Smooth muscle cell of the brain vasculature (primary cell): ENCODE measurements at regions not wholly inside any gene's neighbourhood (a gene's known extent, or its start where the extent isn't known, plus 50 kb on each side); places are given as distances from the start of the nearest gene placed in this dataset.

Experiments
- DNase-seq: peaks from one replicate; pipeline ENCODE4 v3.0.0-alpha.2; 2012; ENCODE audit warnings: low read depth, low spot score

DNA sequence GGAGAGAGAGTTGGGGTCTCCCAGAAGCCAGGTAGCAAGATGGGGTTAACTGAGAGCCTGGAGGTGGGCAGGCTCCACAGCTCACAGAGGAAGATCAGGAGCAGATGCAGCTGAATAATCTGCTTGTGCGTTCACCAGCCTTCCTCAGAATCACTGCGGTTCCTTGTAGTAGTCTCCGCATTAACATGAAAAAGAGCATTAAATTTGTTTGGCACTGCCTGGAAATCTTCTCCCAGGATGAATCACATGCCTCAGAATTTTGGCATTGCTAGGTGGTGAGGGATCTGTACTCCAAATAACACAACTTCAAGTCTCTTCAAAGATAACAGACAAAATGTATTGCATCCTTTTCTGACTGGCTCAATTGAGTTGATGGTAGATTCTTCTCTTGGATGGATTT is 700.6 kb upstream of the ARRDC4 start:
- no peak for DNase-seq

DNA sequence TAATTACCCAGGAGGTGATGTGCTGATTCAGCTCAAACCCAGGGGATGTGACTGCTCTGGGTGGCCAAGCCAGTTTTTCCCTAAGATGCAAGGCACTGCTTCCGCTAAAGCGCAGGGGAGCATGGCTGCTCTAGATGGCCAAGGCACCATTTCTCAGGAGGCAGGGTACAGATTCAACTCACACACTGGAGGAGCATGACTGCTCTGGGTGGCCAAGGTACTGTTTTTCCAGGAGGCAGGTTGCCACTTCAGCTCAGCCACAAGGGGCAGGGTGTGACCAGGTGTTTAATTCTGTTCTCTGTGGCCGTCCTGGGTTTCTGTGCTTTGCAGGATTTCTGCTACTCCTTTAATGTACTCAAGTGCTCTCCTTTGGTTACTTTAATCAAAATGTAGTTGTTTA is 659.3 kb upstream of the ARRDC4 start:
- DNase-seq, result no peak

DNA sequence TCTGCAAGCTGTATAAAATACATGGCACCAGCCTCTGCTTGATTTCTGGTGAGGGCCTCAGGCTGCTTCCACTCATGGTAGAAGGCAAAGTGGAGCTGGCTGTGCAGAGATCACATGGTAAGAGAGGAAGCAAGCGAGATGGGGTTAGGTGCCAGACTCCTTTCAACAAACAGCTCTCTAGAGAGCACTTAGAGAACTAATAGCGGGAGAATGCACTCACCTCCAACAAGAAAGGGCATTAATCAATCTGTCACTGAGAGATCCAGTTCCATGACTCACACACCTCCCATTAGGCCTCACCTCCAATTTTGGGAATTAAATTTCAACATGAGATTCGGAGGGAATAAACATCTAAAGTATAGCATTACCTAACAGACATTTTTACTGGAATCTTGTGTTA is 644.1 kb upstream of the ARRDC4 start:
- no peak for DNase-seq

DNA sequence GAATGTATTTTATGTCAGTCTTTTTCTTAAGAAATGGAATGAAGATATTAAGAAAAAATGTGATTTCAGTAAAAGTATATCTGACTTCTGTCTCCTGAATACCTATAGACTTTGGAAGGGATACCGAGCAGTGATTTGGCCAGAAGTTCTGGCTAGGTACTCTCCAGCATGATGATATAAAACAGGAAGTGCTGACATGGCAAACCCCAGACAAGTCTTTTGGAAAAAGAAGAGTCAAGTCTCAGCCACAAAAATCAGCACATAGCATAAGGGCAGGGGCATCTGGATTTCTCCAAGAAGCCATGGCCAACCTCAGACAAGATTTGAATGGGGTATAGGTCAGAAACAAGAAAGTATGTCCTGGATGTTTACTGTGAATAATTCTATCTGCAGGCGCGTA is 643.3 kb upstream of the ARRDC4 start:
- no peak for DNase-seq

DNA sequence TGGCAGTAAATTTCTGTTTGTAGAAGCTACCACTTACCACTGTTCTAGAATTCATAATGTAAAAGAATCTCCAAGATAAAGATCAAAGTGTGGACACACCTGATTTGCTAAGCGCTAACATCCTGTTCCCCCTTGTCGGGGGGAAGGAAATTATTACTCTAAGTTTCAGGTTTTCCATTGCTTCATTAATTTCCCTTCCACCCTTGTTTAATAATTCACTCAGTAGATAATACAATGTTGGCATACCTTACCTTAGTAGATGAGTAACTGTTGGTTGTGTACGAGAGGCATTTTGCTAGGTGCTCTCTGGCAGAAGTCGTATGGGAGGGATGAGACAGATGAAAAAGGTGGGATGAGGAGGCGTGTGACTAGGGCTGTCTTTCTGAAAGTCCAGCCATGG is 641.2 kb upstream of the ARRDC4 start:
- no peak for DNase-seq

DNA sequence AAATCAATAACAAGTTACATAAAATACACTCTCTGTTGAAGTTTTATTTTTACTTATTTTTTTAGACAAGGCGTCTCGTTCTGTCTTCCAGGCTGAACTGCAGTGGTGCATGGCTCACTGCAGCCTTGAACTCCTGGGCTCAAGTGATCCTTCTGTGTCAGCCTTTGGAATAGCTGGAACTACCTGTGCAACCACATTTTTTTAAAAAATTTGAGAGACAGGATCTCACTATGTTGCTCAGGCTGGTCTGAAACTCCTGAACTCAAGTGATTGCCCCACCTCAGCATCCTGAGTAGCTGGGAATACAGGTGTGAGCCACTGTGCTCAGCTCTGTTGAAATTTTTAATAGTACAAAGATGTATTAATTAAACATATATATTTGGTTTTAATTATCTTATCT is 614.3 kb upstream of the ARRDC4 start:
- DNase-seq, result no peak

DNA sequence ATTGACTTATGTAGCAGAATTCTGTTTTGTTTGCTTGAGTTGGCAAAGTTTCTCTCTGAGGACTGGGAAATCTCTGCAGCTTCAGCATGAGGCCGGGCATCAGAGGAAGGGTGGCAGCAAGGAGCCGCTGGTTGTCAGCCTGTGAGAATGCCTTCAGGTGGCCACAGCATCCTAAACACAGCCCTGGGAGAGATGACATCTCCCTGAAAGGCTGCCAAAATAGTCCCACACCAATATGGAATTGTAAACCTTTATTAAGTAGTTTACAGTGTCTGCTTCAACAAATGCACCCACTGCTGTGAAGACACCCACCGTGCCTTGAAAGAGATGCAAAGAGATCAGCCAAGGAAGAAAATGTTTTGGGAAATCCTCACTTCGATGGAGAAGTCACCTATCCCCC is 609.7 kb upstream of the ARRDC4 start:
- DNase-seq, result no peak

DNA sequence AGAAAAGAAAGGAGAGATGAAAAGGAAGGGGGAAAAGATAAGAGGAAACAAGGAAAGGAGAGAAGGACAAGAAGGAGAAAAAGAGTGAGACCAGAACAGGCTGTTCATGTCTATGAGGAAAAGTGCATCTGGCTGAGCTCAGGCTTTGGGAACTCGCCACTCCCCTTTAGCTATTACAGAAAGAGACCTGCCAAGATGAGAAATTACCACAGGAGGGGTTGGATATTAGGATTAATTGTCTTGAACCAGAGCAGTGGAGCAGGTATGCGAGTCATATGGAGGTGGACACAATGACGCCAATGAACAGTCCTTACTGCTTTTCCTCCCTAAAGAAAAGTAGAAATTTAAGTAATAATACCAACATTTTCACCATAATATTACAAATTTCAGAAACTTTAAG is 577.0 kb upstream of the ARRDC4 start:
- no peak for DNase-seq

DNA sequence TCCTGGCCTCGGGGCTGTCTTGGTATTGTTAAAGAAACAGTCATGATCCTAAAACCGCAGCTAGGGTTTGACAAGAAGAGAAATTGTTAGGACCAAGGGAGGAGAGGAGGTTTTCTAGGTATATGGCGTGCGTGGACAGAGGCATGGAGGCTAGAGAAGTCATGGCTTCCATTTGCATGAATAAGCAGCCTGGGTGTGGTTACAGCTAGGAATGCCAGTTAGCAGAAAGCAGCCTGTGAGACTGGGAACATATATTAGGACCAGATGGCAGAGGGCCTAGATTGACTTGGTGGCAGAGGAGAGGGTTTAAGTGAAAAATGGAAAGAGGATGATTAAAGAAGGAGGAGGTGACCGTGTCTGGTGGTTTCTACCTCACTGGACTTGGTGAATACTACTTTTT is 573.6 kb upstream of the ARRDC4 start:
- no peak for DNase-seq

DNA sequence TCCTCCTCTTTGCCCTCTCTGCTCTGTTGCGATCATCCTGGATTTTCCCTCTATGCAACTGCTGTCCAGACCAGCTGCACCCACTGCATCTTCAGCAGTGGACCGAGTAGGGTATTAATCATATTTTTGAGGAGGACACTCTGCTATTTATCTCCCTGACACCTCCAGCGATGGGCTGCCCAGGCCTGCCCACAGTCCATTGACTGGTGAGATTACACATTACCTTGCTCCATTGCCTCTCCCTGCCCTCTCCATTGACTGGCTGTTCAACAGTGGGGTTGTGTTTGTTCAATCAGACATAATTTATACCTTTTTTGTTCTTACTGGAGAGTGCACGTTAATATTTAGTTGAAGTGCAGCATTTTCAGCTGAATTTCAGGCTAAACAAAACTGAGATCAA is 559.3 kb upstream of the ARRDC4 start:
- DNase-seq, result no peak

DNA sequence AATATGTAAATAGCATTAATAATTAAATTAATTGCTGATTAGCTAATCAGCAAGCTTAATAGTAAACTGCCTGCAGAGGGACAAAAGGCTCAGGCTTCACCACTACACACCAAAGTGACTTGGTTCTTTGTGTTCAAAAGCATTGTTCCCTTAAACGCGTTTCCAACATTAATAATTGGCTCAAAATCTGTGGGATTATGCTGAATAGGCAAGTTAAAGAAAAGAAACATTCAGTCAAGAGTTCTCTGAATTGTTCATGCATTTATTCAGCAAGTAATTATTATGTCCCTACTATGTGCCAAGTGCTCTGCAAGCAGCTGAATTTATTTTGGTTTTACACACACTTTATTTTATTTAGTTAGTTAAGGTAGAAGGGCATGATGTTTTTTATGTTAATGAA is 558.5 kb upstream of the ARRDC4 start:
- DNase-seq, result no peak

DNA sequence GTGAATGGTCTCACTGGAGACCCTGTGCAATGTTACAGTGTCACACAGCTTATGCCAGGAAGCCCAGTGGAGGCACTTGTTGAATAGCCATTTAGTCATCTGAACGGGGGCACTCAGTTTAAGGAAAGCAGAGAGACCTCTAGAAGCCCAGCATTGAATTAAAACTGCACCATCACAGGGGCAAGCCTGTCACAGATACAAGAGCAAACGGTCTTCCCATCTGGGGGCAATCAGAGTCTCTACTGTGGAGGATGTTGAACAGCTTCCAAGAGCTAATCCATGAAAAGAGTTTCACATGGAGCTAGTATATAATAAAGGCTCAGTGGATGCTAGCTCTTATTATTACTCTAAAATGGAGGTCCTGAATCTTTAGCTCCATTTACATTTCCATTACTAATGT is 553.7 kb upstream of the ARRDC4 start:
- no peak for DNase-seq

DNA sequence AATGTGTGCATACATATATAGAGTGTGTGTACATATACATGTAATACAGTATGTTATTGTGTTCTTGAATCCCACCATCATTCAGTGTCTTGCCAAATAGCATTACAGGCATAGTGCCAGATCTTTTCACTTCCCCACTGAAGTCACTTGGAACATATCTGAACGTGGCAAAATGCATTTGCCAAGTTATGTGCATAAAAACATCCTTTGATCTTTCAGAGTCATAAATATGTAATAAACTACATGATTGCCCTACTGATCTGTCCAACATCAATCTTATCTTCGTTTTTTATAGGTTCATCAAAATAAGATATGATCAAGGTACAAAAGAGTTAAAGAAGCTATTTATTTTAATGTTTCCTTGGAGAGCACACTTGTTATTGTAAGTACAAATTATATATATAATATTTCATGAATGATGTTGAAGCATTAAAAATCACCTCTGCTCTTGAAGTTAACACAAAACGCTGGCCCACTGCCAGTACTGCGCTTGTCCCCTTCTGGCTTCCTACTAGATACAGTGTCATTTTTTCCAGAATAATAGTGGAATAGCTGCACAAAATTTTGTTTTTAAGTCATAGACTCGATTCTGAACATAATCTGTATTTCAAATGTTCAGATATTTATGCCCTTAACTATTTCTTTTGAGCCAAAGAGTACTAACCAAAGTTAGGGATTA is 549.5 kb upstream of the ARRDC4 start:
- no peak for DNase-seq

DNA sequence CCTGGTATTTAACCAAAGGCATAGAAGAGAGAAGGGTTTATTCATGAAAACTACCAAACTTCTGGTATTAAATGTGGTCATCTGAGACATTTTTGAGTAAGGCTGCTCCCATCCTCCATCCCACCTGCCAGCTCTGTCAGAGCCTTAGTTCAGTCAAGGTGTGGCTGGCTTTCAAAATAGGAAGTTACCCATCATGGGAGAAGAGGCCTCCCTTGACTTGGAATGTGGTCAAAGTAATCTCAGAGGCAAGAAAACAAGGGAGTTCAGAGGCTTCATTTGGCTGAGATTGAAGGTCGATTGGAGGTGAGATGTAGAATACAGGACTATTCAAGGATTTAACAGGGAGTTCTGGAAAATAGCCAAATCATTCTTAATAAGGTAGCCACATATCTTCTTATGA is 540.4 kb upstream of the ARRDC4 start:
- no peak for DNase-seq

DNA sequence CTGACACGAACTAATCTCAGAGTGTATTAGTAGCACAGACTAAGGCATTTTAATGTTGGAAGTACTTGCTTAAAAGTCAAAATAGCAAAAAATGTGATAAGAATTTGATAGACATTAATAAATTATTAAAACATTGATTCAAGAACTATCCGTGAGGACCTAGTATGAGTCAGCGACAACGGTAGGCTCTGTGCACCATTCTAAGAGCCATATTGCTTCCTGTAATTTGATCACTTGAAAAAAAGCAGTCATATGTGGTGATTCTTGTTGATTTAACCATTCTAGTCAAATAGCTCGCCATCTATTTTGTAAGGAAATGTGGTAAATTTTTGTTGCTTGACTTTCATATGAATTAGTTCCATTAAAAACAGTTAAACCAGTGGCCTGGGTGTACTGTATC is 534.9 kb upstream of the ARRDC4 start:
- no peak for DNase-seq

DNA sequence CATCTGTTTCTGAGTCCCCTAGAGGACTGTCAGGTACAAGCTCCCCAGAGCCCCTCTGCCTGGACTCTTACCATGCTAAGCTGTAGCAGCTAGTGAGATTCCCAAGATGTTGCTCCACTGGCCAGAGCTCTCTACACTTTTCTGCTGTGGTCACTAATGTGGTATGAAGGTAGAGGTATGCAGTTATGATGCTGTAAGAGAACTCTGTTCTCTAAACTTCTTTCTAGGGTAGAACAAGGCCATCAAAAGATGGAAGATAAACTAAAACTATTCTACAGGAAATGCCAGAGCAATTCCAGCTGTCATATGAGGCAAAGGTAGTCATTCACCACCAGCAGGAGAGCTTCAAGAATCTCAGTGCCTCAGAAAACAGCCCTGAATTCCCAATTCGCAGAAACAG is 517.4 kb upstream of the ARRDC4 start:
- no peak for DNase-seq

DNA sequence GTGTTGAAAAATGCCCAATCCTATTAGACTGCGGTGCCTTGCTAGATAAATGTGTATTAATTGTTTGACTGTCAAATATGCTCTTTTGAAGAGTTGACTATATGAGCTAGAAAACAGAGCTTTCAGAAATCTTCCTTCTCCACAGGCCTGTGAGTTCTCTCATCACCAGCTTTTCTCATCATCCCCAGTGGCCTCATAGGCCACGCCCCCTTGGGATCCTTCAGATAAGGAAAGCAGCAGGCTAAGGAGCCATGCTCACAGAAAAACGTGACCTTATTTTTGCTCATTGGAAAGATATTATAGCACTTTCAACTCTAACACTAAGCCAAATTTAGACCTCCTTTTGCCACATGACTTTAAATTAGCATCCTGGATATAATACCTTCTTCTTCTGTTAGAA is 514.4 kb upstream of the ARRDC4 start:
- no peak for DNase-seq

DNA sequence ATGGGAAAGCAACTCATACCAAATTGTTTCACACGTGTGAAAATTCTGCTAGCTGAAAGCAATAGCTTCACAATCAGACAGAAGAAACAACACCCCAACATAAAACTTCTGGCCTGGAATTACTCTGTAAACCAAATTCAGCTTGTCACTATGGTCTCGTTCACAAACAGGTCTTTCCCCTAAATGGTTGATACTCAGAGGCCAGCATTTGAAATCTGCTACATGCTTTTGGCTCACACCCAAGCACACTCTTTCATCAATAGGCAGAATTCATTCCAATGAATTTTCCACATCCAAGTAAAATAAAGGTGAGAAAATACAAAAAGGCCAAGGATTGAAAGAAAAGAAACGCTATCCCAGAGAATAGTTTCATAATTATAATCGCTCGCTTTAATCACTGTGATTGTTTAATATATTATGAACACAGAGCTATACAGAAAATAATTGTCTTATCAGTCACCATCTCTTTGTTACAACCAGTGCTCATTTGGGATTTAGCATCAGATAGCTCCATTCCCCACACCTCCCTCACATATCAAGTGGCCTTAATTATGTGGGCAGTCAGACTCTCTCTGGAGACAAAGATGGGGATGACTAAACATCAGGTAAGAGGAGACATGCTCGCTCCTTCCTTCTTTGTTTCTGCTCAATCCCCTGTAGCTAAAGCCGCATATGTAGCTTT is 503.8 kb upstream of the ARRDC4 start:
- no peak for DNase-seq

DNA sequence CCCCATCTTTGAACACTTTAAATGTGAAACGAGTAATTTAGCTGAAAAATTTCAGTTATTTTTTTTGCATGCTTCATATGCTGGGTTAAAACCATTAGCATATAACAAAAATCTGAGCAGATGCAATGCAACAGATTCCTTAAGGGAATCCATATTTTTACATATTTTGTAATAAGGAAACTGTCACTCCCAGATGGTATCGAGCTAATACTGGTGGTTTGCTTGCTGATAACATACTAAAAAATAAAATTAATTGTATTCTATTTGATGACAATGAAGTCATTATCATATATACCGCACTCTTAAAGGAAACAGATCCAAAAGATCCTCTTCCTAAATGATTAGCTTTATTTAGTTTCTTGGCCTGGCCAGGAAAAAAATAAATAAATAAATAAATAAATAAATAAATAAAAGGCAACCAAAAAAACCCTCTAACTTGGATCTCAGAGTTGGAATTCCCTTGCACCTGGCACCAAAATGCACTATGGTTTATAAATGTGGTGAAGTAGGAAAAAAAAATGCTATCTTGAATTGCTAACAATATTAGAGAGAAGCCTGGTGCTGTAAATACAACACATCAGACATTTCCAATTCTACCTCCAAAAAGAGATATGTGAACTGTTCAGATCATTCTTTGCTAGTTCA is 503.2 kb upstream of the ARRDC4 start:
- DNase-seq, result no peak

DNA sequence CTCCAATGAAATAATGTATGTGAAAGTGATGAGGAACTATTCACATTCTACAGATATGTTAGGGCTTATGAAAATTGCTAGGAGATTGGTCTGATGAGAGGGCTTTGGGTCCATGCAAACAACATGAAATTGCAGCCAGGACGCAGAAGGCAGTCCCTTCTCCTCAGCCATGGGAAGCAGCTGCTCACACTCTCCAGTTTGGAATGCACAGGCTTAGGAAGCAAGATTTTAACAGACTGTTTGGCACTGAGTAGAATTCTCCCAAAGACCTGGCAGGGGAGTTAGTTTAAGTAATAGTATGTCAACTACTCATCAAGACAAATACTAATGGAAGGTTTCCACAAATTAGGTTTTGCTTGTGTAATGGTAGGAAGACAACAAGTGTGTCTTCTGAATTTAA is 500.7 kb upstream of the ARRDC4 start:
- no peak for DNase-seq

DNA sequence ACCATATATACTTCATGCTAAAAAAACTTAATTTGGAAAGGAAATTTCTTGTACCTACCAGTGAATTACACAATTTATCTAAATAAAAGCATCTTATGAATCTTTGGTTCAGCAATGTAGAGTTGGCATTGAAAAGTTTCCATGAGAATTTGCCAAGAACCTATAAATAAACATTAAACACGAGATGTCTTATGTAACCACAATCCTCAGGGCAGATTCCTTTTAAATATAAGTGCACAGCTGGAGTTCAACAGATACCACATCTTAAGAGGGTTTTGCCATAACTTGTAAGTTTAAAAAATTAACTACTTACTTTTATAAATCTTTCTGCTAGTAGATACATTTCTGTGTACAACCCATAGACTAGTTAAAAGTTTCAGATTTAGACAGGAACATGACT is 499.3 kb upstream of the ARRDC4 start:
- DNase-seq, result no peak

DNA sequence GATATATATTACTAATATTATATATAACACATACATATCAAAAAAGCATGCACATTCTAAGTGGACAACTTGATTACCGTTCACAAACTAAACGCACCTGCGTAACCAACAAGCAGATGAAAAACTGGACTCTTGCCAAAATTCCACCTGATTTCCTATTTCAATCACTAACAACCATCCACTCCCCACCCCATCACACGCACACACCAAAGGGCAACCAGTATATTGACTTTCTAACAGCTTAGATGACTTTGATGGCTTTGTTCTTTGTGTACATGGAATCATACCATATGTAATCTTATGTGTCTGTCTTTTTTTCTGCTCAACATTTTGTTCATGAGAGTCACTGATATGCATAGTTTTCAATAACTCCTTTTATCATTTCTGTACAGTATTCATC is 496.8 kb upstream of the ARRDC4 start:
- no peak for DNase-seq

DNA sequence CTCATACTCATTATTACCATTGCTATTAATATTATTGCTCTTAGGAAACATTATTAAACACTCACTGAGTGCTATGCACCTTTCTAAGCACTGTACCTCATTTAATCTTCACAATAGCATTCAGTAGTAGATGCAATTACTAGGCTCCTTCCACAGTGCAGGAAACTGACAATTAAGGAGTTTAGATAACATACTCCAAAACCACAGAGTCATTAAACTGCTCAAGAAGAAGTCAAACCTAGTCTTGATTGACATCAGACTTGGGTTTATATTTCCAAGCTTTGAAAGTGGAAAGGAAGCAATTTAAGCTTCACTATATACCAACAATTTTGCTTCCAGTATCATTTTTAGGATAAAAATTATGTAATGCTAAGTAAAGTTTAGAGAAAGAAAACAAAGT is 490.1 kb upstream of the ARRDC4 start:
- DNase-seq, result no peak
